HuH-7.5 (cell line): ENCODE measurements at regions not wholly inside any gene's neighbourhood (a gene's known extent, or its start where the extent isn't known, plus 50 kb on each side); places are given as distances from the start of the nearest gene placed in this dataset.

Experiments
- DNase-seq: peaks from one replicate; pipeline ENCODE4 v3.0.0; 2011; ENCODE audit warnings: low spot score

DNA sequence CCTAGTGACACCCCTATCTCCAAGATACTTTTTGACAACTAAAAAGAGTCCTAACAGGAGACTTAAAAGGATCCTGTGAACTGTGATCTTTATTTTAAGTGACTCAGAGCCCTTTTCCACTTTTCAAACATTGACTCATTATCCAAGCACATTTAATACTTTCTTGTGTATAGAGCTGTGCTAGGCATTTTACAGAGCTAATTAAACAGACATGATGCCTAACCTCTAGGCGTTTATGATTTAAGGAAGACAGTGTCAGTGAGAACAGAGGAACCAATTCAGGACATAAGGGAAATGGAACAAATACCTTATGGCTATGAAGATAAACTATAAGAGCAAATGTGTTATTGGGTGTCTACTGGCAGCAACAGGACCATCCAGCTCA, 282.6 kb downstream of the TPBG start:
- no peak for DNase-seq

DNA sequence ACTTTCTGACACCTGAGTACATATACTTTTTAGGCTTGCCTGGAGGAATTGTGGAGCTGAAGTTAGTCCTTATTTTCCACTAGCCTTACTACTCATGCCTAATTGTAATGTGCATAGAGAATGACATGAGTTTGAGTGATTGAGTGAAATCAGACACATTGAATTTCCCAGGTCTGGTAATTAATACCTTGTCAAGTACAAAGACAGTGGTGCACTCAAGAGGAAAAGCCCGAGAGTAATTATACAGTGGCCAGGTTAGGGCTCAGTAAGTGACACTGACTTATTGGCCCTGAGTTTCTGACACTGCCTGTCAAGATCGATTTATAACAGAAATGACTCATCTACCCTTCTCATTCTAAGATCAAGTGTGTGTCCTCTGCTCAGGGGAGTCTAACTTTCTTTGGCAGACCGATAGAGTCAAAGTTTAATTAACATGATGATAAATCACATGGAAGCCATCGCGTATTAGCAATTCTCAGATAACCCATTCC, 288.3 kb downstream of the TPBG start:
- DNase-seq, result no peak

- DNase-seq, result no peak
These were observed 315.6 kb downstream of the TPBG start for GRCh38 chr6:82679232-82679631.

- no peak for DNase-seq
These were observed 316.6 kb downstream of the TPBG start for GRCh38 chr6:82680192-82680591.

DNA sequence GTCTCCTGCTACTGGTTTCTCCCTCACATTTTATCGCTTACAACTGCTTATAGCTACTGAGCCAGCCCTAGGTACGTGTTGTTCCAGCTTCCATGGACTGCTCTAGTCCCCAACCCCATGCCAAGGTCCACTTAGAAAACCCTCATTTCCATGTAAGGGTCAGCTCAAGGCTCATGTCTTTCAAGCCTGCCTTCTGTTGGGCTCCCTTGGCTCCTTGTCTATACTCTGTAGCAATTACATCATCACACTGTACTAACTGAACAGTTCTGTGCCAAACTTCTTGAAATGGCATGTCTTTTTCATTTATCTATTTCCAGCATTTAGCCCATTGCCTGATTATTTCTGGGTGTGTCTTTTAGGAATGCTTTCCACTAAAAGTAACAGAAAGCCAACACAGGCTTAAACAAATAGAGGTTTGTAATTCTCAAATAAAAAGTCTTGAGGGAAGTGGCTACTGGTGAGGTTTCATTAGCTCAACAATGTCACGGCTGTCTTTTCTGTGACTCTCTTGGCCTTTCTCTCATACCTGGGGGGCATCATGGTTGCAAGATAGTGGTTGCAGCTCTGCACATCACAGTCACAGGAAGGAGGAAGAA, 317.6 kb downstream of the TPBG start:
- DNase-seq, result no peak

GRCh38 chr6:82686719-82687118, 323.1 kb downstream of the TPBG start:
- DNase-seq, result no peak

DNA sequence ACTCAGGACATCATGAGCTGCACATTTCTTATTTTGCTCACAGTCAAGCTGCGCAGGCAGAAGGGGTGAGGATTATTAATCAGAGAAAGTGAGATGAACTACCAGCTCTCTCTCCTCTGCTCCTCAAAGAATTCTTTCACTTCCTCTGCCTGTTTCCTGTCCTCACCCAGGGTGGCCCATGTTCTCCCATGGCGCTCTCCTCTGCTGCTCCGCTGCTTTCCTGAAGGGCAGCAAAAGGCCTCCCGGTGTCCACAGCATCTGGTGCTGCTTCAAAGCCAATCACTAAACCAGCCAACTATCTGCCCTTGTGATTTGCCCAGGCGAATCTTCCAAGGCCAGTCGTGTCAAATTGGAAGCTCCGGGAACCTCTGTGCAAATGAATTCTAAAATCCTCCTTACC, 324.2 kb downstream of the TPBG start:
- no peak for DNase-seq

GRCh38 chr6:82690283-82690682, 326.7 kb downstream of the TPBG start:
- no peak for DNase-seq

DNA sequence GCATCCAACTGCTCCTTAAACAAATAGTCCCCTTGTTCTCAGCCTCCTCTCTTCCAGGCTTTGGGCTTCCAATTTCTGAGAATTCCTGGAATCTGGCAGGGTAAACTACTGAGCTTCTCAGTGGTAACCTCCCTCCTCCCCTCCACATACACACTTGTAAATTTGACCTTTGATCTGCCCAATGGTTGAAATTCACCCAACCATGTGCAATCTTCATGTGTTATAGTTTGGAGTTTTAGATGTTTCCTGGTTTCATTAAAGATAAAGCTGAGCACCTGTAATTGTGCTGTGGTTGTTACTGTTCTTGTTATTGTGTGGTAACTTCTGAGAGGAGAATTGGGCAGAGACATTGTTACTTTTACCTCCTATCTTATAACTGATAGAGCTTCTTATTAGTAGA, 328.4 kb downstream of the TPBG start:
- no peak for DNase-seq

- no peak for DNase-seq
These were observed 329.5 kb downstream of the TPBG start for GRCh38 chr6:82693094-82693493.

- no peak for DNase-seq
These were observed 337.7 kb downstream of the TPBG start for GRCh38 chr6:82701341-82701740.

- no peak for DNase-seq
These were observed 339.0 kb downstream of the TPBG start for GRCh38 chr6:82702574-82702973.

- no peak for DNase-seq
These were observed 339.6 kb downstream of the TPBG start for GRCh38 chr6:82703230-82703629.

GRCh38 chr6:82704045-82704444, 340.4 kb downstream of the TPBG start:
- no peak for DNase-seq

DNA sequence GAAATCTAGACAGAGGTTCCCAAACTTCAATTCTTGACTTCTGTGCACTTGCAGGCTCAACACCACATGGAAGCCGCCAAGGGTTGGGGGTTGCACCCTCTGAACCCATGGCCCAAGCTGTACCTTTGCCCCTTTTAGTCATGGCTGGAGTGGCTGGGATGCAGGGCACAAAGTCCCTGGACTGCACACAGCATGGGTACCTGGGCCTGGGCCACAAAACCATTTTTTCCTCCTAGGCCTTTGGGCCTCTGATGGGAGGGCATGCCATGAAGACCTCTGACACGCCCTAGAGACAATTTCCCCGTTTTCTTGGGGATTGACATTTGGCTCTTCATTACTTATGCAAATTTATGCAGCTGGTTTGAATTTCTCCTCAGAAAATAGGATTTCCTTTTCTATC, 342.0 kb downstream of the TPBG start:
- no peak for DNase-seq

GRCh38 chr6:82711105-82711827, 347.6 kb downstream of the TPBG start:
- DNase-seq, result no peak

DNA sequence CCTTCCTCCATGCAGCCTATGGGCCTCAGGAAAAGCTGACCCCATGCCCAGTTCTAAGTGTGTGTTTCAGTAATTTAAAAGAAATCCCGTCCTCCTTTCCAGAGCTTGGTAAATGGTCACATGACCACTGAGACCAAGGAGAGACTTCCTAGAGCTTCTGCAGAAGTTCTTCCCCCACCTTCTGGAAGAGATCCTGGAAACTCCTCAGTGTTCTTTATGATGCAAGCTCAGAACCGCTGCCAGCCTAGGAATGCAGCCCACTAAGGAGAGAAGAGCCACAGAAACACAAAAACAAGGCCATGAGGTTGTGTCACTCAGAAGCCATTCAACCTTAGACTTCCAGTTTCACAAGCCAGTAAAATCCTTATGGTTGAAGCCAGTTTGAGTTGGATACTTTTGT, 348.4 kb downstream of the TPBG start:
- DNase-seq, result no peak

- no peak for DNase-seq
These were observed 348.8 kb downstream of the TPBG start for GRCh38 chr6:82712389-82712788.

DNA sequence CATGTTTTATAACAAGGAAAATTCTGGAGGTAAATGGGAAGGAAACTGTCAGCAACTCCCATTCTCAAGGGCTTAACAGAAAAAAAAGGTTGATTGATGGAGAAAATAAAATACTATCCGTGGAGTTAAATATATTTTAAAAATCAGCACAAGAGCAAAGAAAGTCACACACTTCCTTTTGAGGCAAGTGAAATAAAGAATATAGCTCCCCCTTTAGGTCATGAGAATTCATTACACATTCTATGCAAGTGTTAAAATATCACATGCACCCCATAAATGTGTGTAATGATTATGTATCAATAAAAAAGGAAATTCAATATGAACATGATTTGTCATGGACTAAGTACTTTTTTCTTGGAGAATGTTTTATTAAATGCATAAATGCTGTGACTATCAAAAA, 349.2 kb downstream of the TPBG start:
- DNase-seq, result no peak

DNA sequence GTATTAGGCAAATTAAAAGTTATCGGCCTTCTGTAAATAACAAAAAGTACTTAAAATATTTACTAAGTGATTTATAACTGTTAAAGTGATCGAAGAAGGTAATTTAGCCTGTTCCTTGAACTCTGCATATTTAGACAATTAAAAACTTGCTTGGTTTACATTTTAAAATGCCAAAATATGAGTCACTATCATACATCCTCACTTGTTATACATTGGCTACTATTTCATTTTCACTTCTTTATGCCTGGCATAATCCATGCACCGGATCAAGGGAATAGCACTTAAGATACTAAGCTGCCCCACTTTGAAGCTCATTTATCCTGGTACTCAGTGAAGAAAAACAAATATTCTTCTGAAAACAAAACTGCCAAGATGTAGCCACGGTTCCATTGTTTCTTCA, 344.6 kb downstream of the UBE3D start:
- no peak for DNase-seq

GRCh38 chr6:82735790-82736189, 329.9 kb downstream of the UBE3D start:
- no peak for DNase-seq

DNA sequence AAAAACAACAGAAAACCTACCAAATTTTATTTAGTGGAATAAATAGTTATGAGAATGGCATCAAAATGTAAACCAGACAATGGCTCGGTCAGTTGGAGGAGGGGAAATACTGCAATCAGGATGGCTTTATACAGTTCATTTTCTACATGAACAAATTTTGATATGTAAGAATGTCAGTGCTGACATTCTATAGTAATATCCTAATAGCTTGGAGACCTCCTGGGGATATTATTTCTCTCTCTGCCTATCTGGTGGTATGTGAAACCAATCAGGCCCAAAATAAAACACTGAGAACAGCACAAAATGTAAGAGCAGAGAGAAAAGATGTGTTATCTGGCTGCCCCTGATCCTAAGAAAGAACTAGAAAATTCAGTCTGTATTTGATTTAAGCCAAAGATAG, 327.7 kb downstream of the UBE3D start:
- DNase-seq, result no peak

GRCh38 chr6:82738773-82739172, 326.9 kb downstream of the UBE3D start:
- DNase-seq, result no peak

DNA sequence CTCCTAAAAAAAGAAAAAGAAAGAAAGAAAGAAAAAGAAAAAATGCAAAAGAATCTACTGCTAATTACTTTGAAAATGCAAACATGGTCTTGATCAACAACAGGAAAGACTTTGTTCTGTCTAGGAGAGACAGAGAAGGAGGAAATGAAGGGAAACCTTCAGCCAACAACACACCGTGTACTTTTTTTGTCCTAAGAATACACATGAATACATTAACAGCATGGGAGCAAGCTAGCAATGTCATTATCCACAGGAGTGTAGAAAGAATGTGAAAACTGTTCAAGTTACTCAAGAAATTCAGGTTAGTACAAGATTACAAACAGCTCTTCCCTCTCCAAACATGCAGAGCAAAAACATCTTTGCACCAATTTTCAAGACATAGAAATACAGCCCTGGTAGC, 326.3 kb downstream of the UBE3D start:
- DNase-seq, result no peak
